Psoas muscle (tissue), 7 donors: ENCODE measurements at regions not wholly inside any gene's neighbourhood (a gene's known extent, or its start where the extent isn't known, plus 50 kb on each side); places are given as distances from the start of the nearest gene placed in this dataset.

Source experiments
- ATAC-seq, 4 donors: fragments of 200-7000 bp; cut with Tn5 transposase; one replicate each; pipeline ENCODE4 v1.9.1; 2020; ENCODE audit warnings: moderate library complexity in 3 of 4, mild to moderate bottlenecking in 2 of 4
- DNase-seq, 2 donors: peaks; one replicate each; pipeline ENCODE4 v3.0.0-alpha.2; 2020
- H3K27ac ChIP-seq: fragments of 200-600 bp; one replicate; pipeline ENCODE4 v1.8.0; 2022
- H3K27me3 ChIP-seq, 3 donors: fragments of 200-600 bp in 1 of 3; one replicate each; pipeline versions ENCODE4 v1.6.1 to v1.8.0; 2013 to 2022; ENCODE audit warnings: low read length in 2 of 3, mild to moderate bottlenecking in 2 of 3, moderate library complexity in 1 of 3; ENCODE audit not compliant: insufficient read depth in 3 of 3
- H3K36me3 ChIP-seq, 2 donors: fragments of 200-600 bp in 1 of 2; one replicate each; pipeline versions ENCODE4 v1.6.1 to v1.8.0; 2013 to 2022; ENCODE audit warnings: low read depth in 1 of 2, mild to moderate bottlenecking in 1 of 2, moderate library complexity in 1 of 2; ENCODE audit not compliant: insufficient read depth in 1 of 2
- H3K4me1 ChIP-seq: fragments of 200-600 bp; one replicate; pipeline ENCODE4 v1.8.0; 2022
- H3K4me3 ChIP-seq: fragments of 200-600 bp; one replicate; pipeline ENCODE4 v1.8.0; 2022; ENCODE audit warnings: mild to moderate bottlenecking
- H3K9me3 ChIP-seq: fragments of 200-600 bp; one replicate; pipeline ENCODE4 v1.8.0; 2022
- CTCF ChIP-seq: fragments of 200-600 bp; IDR thresholded peaks from one replicate; pipeline ENCODE4 v1.8.0; 2022; ENCODE audit warnings: antibody characterized with exemption
- WGBS, 3 donors: extraction: QIAGEN DNeasy Blood & Tissue Kit; methylation state at CpG; one replicate each; pipeline versions ENCODE4 v1.1.6 to v1.1.7; 2013; 5-methylcytosine and 5-hydroxymethylcytosine counted together
- intact Hi-C, 2 donors: fragments of 100-400 bp; cut with DNase I; formaldehyde crosslinking; loops; one replicate each; pipeline versions ENCODE4 v1.11.0 to v1.14.2; 2022
- donor health status: healthy with polysubstance abuse.
- donor health status: DM: no; HTN: no; CAD: no; lungs with moderate emphysema.
- donor health status: Bipolar disorder and iron deficiency.
- donor health status: healthy.
- donor health status: DM: yes; HTN: yes; CAD: no.
- donor health status: DM: no; HTN: no; CAD: no.
- donor health status: DM: yes; HTN: yes; CAD: no.

GRCh38 chr12:87511371-87511770 is 517.8 kb downstream of the C12orf50 start:
- TF ChIP-seq CTCF, result no peak
- ATAC-seq, result no peak
- no peaks in the 10 kb centered on the region for H3K4me1 ChIP-seq

GRCh38 chr12:87509237-87509820 is 519.9 kb downstream of the C12orf50 start:
- ATAC-seq (no peak), DNase-seq (no peak)
- no peaks in the 10 kb centered on the region for H3K9me3 ChIP-seq
- H3K27me3 ChIP-seq, result no peaks in the 10 kb centered on the region
- H3K4me3 ChIP-seq, result no peak overlapping the region
- H3K36me3 ChIP-seq, result no peaks in the 10 kb centered on the region
- TF ChIP-seq CTCF, result no peak
- H3K4me1 ChIP-seq, result no peaks in the 10 kb centered on the region
- intact Hi-C loops, result no loop called here
- no peak overlapping the region for H3K27ac ChIP-seq

More at GRCh38 chr12:87511371-87511770, 517.8 kb downstream of the C12orf50 start:
- Histone ChIP-seq H3K27me3 (no peaks in the 10 kb centered on the region), H3K27ac (no peak overlapping the region), H3K9me3 (no peaks in the 10 kb centered on the region), H3K4me3 (no peak overlapping the region), H3K36me3 (no peaks in the 10 kb centered on the region)
- intact Hi-C loops, result no loop called here
- DNase-seq, result no peak
- WGBS, 3 donors, result 48 to 56% (median 54%) methylated on average over 3 of the region's 3 CpGs

GRCh38 chr12:87491598-87491997 is 537.6 kb downstream of the C12orf50 start:
- TF ChIP-seq CTCF, result no peak
- no peak overlapping the region for H3K27ac ChIP-seq
- no peaks in the 10 kb centered on the region for H3K4me1 ChIP-seq
- no peak for DNase-seq
- ATAC-seq, result no peak
- H3K4me3 ChIP-seq, result no peak overlapping the region
- intact Hi-C loops, result no loop called here
- WGBS, 3 donors, result 87 to 89% (median 89%) methylated on average over 3 of the region's 3 CpGs
- H3K27me3 ChIP-seq, result no peaks in the 10 kb centered on the region
- H3K36me3 ChIP-seq, result no peaks in the 10 kb centered on the region
- H3K9me3 ChIP-seq, result no peaks in the 10 kb centered on the region

- WGBS, 3 donors, result 32 to 38% (median 34%) methylated on average over 1 of the region's 1 CpG
- Histone ChIP-seq H3K27me3 (no peaks in the 10 kb centered on the region), H3K9me3 (no peaks in the 10 kb centered on the region), H3K36me3 (no peaks in the 10 kb centered on the region), H3K4me3 (no peak overlapping the region), H3K27ac (no peak overlapping the region), H3K4me1 (no peaks in the 10 kb centered on the region)
- TF ChIP-seq CTCF, result no peak
- intact Hi-C loops, result no loop called here
- no peak for ATAC-seq
- no peak for DNase-seq
Measured at GRCh38 chr12:87491089-87491488, 538.1 kb downstream of the C12orf50 start.

- no peaks in the 10 kb centered on the region for H3K9me3 ChIP-seq
- intact Hi-C loops, result no loop called here
- ATAC-seq (no peak), DNase-seq (no peak)
- no peaks in the 10 kb centered on the region for H3K27me3 ChIP-seq
- no peak overlapping the region for H3K27ac ChIP-seq
- no peak overlapping the region for H3K4me3 ChIP-seq
- TF ChIP-seq CTCF, result no peak
- H3K4me1 ChIP-seq, result no peaks in the 10 kb centered on the region
- H3K36me3 ChIP-seq, result no peaks in the 10 kb centered on the region
Measured at GRCh38 chr12:87469295-87469694, 559.9 kb downstream of the C12orf50 start.
